H9 (cell line): ENCODE measurements at regions not wholly inside any gene's neighbourhood (a gene's known extent, or its start where the extent isn't known, plus 50 kb on each side); places are given as distances from the start of the nearest gene placed in this dataset.

Source experiments
- DNase-seq: peaks from one replicate; pipeline ENCODE4 v3.0.0-alpha.2; 2017
- H2AFZ ChIP-seq: one replicate; pipeline ENCODE4 v1.6.1; 2013; ENCODE audit warnings: mild to moderate bottlenecking, low read length, control low read depth, moderate library complexity
- H2AK5ac ChIP-seq: 2 replicates; pipeline ENCODE4 v1.6.1; 2013; ENCODE audit warnings: low read length, control low read depth, mixed read lengths; ENCODE audit not compliant: insufficient read length
- H2BK120ac ChIP-seq: one replicate; pipeline ENCODE4 v1.6.1; 2013; ENCODE audit warnings: low read depth, mild to moderate bottlenecking, low read length, control low read depth, inconsistent platforms; ENCODE audit not compliant: poor library complexity, severe bottlenecking
- H2BK12ac ChIP-seq: 2 replicates; pipeline ENCODE4 v1.6.1; 2013; ENCODE audit warnings: low read length, control low read depth, mixed read lengths, low read depth; ENCODE audit not compliant: insufficient read length
- H2BK15ac ChIP-seq: 2 replicates; pipeline ENCODE4 v1.6.1; 2013; ENCODE audit warnings: low read depth, low read length, control low read depth
- H2BK20ac ChIP-seq: one replicate; pipeline ENCODE4 v1.6.1; 2013; ENCODE audit warnings: low read depth, mild to moderate bottlenecking, low read length, control low read depth, inconsistent platforms; ENCODE audit not compliant: poor library complexity, severe bottlenecking
- H2BK5ac ChIP-seq: 2 replicates; pipeline ENCODE4 v1.6.1; 2013; ENCODE audit warnings: low read length, control low read depth, mixed read lengths; ENCODE audit not compliant: insufficient read length
- H3K14ac ChIP-seq: 2 replicates; pipeline ENCODE4 v1.6.1; 2013; ENCODE audit warnings: low read length, control low read depth; ENCODE audit not compliant: insufficient read depth
- H3K18ac ChIP-seq: 2 replicates; pipeline ENCODE4 v1.6.1; 2013; ENCODE audit warnings: low read depth, mild to moderate bottlenecking, mixed read lengths, low read length, control low read depth; ENCODE audit not compliant: insufficient read length
- H3K23ac ChIP-seq: 2 replicates; pipeline ENCODE4 v1.6.1; 2013; ENCODE audit warnings: low read length, control low read depth, mixed read lengths, low read depth; ENCODE audit not compliant: insufficient read length
- H3K23me2 ChIP-seq: 2 replicates; pipeline ENCODE4 v1.6.1; 2013; ENCODE audit warnings: low read depth, mild to moderate bottlenecking, mixed read lengths, low read length, control low read depth; ENCODE audit not compliant: insufficient read length, poor library complexity, severe bottlenecking
- H3K27ac ChIP-seq: 2 replicates; pipeline ENCODE4 v1.5.1; 2013; ENCODE audit warnings: low read length, control low read depth, mixed read lengths, low read depth; ENCODE audit not compliant: insufficient read length
- H3K27me3 ChIP-seq: 2 replicates; pipeline ENCODE4 v1.6.1; 2013; ENCODE audit warnings: low read length, control low read depth, inconsistent platforms; ENCODE audit not compliant: insufficient read depth
- H3K4ac ChIP-seq: 2 replicates; pipeline ENCODE4 v1.6.1; 2013; ENCODE audit warnings: low read depth, mild to moderate bottlenecking, control low read depth, inconsistent platforms, low read length, moderate library complexity
- H3K4me1 ChIP-seq: 2 replicates; pipeline ENCODE4 v1.6.1; 2013; ENCODE audit warnings: low read length, control low read depth, inconsistent platforms; ENCODE audit not compliant: insufficient read depth
- H3K4me2 ChIP-seq: 2 replicates; pipeline ENCODE4 v1.6.1; 2013; ENCODE audit warnings: low read length, control low read depth, mixed read lengths; ENCODE audit not compliant: insufficient read length, insufficient read depth
- H3K56ac ChIP-seq: 2 replicates; pipeline ENCODE4 v1.6.1; 2013; ENCODE audit warnings: low read depth, mild to moderate bottlenecking, mixed read lengths, low read length, control low read depth; ENCODE audit not compliant: insufficient read length
- H3K79me1 ChIP-seq: 2 replicates; pipeline ENCODE4 v1.6.1; 2013; ENCODE audit warnings: low read depth, mild to moderate bottlenecking, moderate library complexity, low read length, control low read depth, inconsistent platforms; ENCODE audit not compliant: insufficient read depth, poor library complexity, severe bottlenecking
- H3K79me2 ChIP-seq: 2 replicates; pipeline ENCODE4 v1.6.1; 2013; ENCODE audit warnings: low read length, control low read depth, inconsistent platforms; ENCODE audit not compliant: insufficient read depth
- H3K9ac ChIP-seq: 2 replicates; pipeline ENCODE4 v1.6.1; 2013; ENCODE audit warnings: low read length, control low read depth, mixed read lengths; ENCODE audit not compliant: insufficient read length; ENCODE audit errors: extremely low read depth
- H3K9me3 ChIP-seq: one replicate; pipeline ENCODE4 v1.6.1; 2013; ENCODE audit warnings: low read depth, low read length, inconsistent platforms; ENCODE audit not compliant: control insufficient read depth
- H3T11ph ChIP-seq: one replicate; pipeline ENCODE4 v1.6.1; 2013; ENCODE audit warnings: mild to moderate bottlenecking, low read length, control low read depth, inconsistent platforms
- H4K20me1 ChIP-seq: one replicate; pipeline ENCODE4 v1.6.1; 2013; ENCODE audit not compliant: control insufficient read depth, insufficient read length, insufficient read depth
- H4K5ac ChIP-seq: 2 replicates; pipeline ENCODE4 v1.6.1; 2013; ENCODE audit warnings: low read depth, mild to moderate bottlenecking, mixed read lengths, low read length, control low read depth; ENCODE audit not compliant: insufficient read length
- H4K8ac ChIP-seq: replicated peaks from 2 replicates; pipeline ENCODE4 v1.6.1; 2013; ENCODE audit warnings: low read length, control low read depth, mixed read lengths, low read depth; ENCODE audit not compliant: insufficient read length
- H4K91ac ChIP-seq: 2 replicates; pipeline ENCODE4 v1.6.1; 2013; ENCODE audit warnings: low read depth, mild to moderate bottlenecking, moderate library complexity, mixed read lengths, low read length, control low read depth; ENCODE audit not compliant: insufficient read length
- H3K27ac Mint-ChIP-seq, 3 experiments: 2 replicates in 2 of 3; 3 replicates in 1 of 3; pipeline ENCODE4 v1.8.0; 2020 to 2021; ENCODE audit warnings: mixed read lengths in 3 of 3, mild to moderate bottlenecking in 1 of 3, moderate library complexity in 1 of 3
- H3K27me3 Mint-ChIP-seq: 2 replicates; pipeline ENCODE4 v1.8.0; 2021; ENCODE audit warnings: low read depth, mild to moderate bottlenecking, moderate library complexity, mixed read lengths
- H3K36me3 Mint-ChIP-seq, 3 experiments: 2 replicates in 2 of 3; 3 replicates in 1 of 3; pipeline ENCODE4 v1.8.0; 2020 to 2021; ENCODE audit warnings: low read depth in 3 of 3, mixed read lengths in 3 of 3; ENCODE audit not compliant: insufficient read depth in 1 of 3
- H3K4me1 Mint-ChIP-seq, 2 experiments: 2 replicates each; pipeline ENCODE4 v1.8.0; 2020; ENCODE audit warnings: mixed read lengths in 2 of 2
- H3K4me3 Mint-ChIP-seq, 2 experiments: 2 replicates in 1 of 2; 3 replicates in 1 of 2; pipeline ENCODE4 v1.8.0; 2020 to 2021; ENCODE audit warnings: mild to moderate bottlenecking in 2 of 2, mixed read lengths in 2 of 2, moderate library complexity in 1 of 2
- H3K9me3 Mint-ChIP-seq, 2 experiments: 2 replicates in 1 of 2; 3 replicates in 1 of 2; pipeline ENCODE4 v1.8.0; 2020; ENCODE audit warnings: mild to moderate bottlenecking in 2 of 2, mixed read lengths in 2 of 2, moderate library complexity in 1 of 2
- WGBS: extraction: QIAGEN DNeasy Blood & Tissue Kit; methylation state at CpG from one replicate; pipeline ENCODE4 v1.1.7; 2013; ENCODE audit warnings: missing lambda C conversion rate, low lambda C conversion rate, mixed read lengths; ENCODE audit not compliant: insufficient read length; ENCODE audit errors: extremely low coverage; 5-methylcytosine and 5-hydroxymethylcytosine counted together
- TF ChIP-seq, protein P1 (sequence below): fragments of 200-600 bp; sonication (generic); conservative IDR thresholded peaks from 3 replicates; pipeline ENCODE4 v1.8.0; 2021; ENCODE audit warnings: antibody characterized with exemption, mild to moderate bottlenecking

DNA sequence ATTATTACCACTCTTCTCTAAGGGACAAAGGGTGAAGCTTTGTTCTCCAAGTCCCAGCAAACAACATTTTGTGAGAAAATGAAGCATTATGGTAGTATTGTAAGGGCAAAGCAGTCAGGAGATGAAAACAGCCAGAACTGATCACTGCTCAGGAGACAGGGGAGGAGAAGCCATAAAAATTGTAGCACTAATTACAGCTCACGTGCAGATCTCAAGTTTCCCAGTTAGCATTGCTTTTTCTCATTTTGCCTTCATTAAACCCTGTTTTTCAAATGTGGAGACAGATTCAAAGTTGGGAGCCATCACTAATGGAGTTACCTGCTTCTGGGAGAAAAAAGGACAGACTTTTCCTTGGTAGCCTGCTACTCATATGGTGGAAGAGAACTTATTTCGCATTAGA lies 210.9 kb upstream of the PDE10A start:
- no peaks in the 10 kb centered on the region for H3K27me3 ChIP-seq
- no CpG with 5 or more reads among the region's 2 CpGs for WGBS
- no peaks in the 10 kb centered on the region for H3K79me1 ChIP-seq

More for the DNA sequence above, 210.9 kb upstream of the PDE10A start:
- H3K9me3 ChIP-seq, result no peaks in the 10 kb centered on the region
- no peak overlapping the region for H2AFZ ChIP-seq
- no peak overlapping the region for H2AK5ac ChIP-seq
- peaks cover 0 to 16% (median 0%) of the 10 kb centered on the region in 3 experiments; a peak in 2 of 7 replicates for H3K36me3 Mint-ChIP-seq
- H2BK120ac ChIP-seq, result no peak overlapping the region
- H2BK5ac ChIP-seq, result no peak overlapping the region
- H3K79me2 ChIP-seq, result no peaks in the 10 kb centered on the region
- H4K5ac ChIP-seq, result no peak overlapping the region
- H3K56ac ChIP-seq, result no peak overlapping the region
- H4K91ac ChIP-seq, result no peak overlapping the region
- no peaks in the 10 kb centered on the region for H3K4me1 ChIP-seq
- H3K18ac ChIP-seq, result no peak overlapping the region
- no peak overlapping the region for H3K4me3 Mint-ChIP-seq
- no peak overlapping the region for H2BK15ac ChIP-seq
- H2BK12ac ChIP-seq, result no peak overlapping the region
- H3K23me2 ChIP-seq, result no peaks in the 10 kb centered on the region
- no peak overlapping the region for H3K4ac ChIP-seq
- H4K8ac ChIP-seq, result no peak overlapping the region
- no peak overlapping the region for H3K23ac ChIP-seq
- peaks cover 2% of the 10 kb centered on the region for H4K20me1 ChIP-seq
- TF ChIP-seq, protein P1, sequence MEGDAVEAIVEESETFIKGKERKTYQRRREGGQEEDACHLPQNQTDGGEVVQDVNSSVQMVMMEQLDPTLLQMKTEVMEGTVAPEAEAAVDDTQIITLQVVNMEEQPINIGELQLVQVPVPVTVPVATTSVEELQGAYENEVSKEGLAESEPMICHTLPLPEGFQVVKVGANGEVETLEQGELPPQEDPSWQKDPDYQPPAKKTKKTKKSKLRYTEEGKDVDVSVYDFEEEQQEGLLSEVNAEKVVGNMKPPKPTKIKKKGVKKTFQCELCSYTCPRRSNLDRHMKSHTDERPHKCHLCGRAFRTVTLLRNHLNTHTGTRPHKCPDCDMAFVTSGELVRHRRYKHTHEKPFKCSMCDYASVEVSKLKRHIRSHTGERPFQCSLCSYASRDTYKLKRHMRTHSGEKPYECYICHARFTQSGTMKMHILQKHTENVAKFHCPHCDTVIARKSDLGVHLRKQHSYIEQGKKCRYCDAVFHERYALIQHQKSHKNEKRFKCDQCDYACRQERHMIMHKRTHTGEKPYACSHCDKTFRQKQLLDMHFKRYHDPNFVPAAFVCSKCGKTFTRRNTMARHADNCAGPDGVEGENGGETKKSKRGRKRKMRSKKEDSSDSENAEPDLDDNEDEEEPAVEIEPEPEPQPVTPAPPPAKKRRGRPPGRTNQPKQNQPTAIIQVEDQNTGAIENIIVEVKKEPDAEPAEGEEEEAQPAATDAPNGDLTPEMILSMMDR, result no peak
- peaks cover 18% of the 10 kb centered on the region for H3K27me3 Mint-ChIP-seq
- H3K27ac ChIP-seq, result no peak overlapping the region
- peaks cover 15 to 17% of the 10 kb centered on the region in 2 experiments for H3K9me3 Mint-ChIP-seq
- no peak for DNase-seq
- no peak overlapping the region for H2BK20ac ChIP-seq
- no peak overlapping the region for H3K4me2 ChIP-seq
- H3K27ac Mint-ChIP-seq, result no peak overlapping the region
- no peak overlapping the region for H3K9ac ChIP-seq
- no peak overlapping the region for H3T11ph ChIP-seq
- H3K14ac ChIP-seq, result no peak overlapping the region
- no peaks in the 10 kb centered on the region for H3K4me1 Mint-ChIP-seq
